A673 (cell line): ENCODE measurements at regions not wholly inside any gene's neighbourhood (a gene's known extent, or its start where the extent isn't known, plus 50 kb on each side); places are given as distances from the start of the nearest gene placed in this dataset.

Source experiments
- BruUV-seq: library from RNA; stranded (reverse); fragments of 400-500 nt; replicated peaks from 2 replicates; lab custom pipeline; 2021; lab: Mats Ljungman, UMichigan
- CTCF ChIA-PET: fragments of 300-600 bp; sonication (Branson Sonifier 250); formaldehyde crosslinking; loops from one replicate; lab custom pipeline; 2022; ENCODE audit warnings: antibody characterized with exemption; lab: Charles Lee
- POLR2A ChIA-PET: fragments of 300-600 bp; sonication (Branson Sonifier 250); formaldehyde crosslinking; loops from one replicate; lab custom pipeline; 2022; ENCODE audit warnings: antibody characterized with exemption; ENCODE audit not compliant: low non-redundant PET; lab: Charles Lee
- DNase-seq: peaks from one replicate; pipeline ENCODE4 v3.0.0-alpha.2; 2015; ENCODE audit warnings: low spot score
- H3K27ac ChIP-seq: fragments of 200-600 bp; sonication (generic); 2 replicates; pipeline ENCODE4 v1.5.1; 2016; ENCODE audit warnings: mixed run types, low read depth, mild to moderate bottlenecking, mixed read lengths, antibody characterized with exemption, low read length; ENCODE audit not compliant: poor library complexity, severe bottlenecking
- H3K27me3 ChIP-seq: fragments of 200-600 bp; sonication (generic); replicated peaks from 2 replicates; pipeline ENCODE4 v1.6.1; 2017; ENCODE audit warnings: mixed run types, low read depth, mild to moderate bottlenecking, mixed read lengths, antibody characterized with exemption, low read length; ENCODE audit not compliant: insufficient read depth, poor library complexity
- H3K36me3 ChIP-seq: fragments of 200-600 bp; sonication (generic); 2 replicates; pipeline ENCODE4 v1.6.1; 2016; ENCODE audit warnings: mixed run types, mild to moderate bottlenecking, mixed read lengths, antibody characterized with exemption, low read length; ENCODE audit not compliant: insufficient read depth, poor library complexity, severe bottlenecking
- H3K4me1 ChIP-seq: fragments of 200-600 bp; sonication (generic); 2 replicates; pipeline ENCODE4 v1.6.1; 2017; ENCODE audit warnings: mixed run types, mild to moderate bottlenecking, mixed read lengths, antibody characterized with exemption, low read length; ENCODE audit not compliant: insufficient read depth, poor library complexity, severe bottlenecking
- H3K4me3 ChIP-seq: fragments of 200-600 bp; sonication (generic); 2 replicates; pipeline ENCODE4 v1.5.1; 2016; ENCODE audit warnings: low read depth, mixed run types, mild to moderate bottlenecking, mixed read lengths, low read length; ENCODE audit not compliant: poor library complexity, severe bottlenecking
- H3K9me3 ChIP-seq: fragments of 200-600 bp; sonication (generic); 2 replicates; pipeline ENCODE4 v1.6.1; 2016; ENCODE audit warnings: mixed run types, low read depth, mild to moderate bottlenecking, mixed read lengths, antibody characterized with exemption, low read length; ENCODE audit not compliant: poor library complexity, severe bottlenecking
- CTCF ChIP-seq: fragments of 300-800, 200-600 bp; sonication (generic); conservative IDR thresholded peaks from 2 replicates; pipeline ENCODE4 v1.5.1; 2017; ENCODE audit warnings: low read depth, mild to moderate bottlenecking, antibody characterized with exemption, low read length, moderate library complexity, mixed read lengths
- EZH2 ChIP-seq: fragments of 200-600 bp; sonication (generic); IDR thresholded peaks from 2 replicates; pipeline ENCODE4 v1.6.1; 2017; ENCODE audit warnings: borderline replicate concordance, low read depth, mild to moderate bottlenecking, mixed read lengths, antibody characterized with exemption, low read length; ENCODE audit not compliant: poor library complexity, severe bottlenecking
- intact Hi-C: fragments of 100-400 bp; cut with micrococcal nuclease; formaldehyde crosslinking; loops from one replicate; pipeline ENCODE4 v1.10.0; 2022; ENCODE audit not compliant: unreplicated experiment

DNA sequence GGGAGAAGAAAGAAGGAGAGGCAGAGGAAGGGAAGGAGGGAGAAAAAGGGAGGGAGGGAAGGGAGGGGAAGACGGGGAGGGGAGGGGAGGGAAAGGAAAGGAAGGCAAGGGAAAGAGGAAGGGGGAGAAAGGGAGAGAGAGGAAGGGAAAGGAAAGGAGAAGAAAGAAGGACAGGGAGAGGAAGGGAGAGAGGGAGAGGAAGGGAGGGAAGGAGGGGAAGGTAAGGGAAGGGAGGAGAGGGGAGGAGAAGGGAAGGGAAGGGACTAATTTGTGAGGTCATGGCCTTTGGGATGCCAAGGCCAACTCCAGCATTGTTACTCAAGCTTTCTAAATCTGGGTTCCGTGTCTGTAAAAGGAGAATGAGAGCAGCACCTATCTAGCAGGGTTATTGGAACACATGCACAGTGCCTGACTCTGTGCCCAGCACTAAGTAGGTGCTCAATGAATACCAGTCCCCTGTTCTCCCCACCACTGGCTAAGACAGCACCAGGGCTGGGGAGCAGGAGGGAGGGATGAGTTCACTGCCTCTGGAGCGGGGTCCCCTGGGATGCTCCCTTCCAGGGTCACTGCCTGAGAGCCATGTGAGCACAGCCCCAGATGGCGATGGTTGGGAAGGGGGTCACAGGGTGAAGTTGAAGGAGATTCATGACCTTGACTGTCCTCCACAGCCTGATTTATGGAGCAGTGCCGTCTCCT, 560.1 kb upstream of the TBX3 start:
- no peak for TF ChIP-seq EZH2
- no peak for TF ChIP-seq CTCF
- H3K27me3 ChIP-seq, result no peaks in the 10 kb centered on the region
- DNase-seq, result no peak
- no peak overlapping the region for H3K27ac ChIP-seq
- ChIA-PET POLR2A (no interaction called here), CTCF (no interaction called here)
- no peaks in the 10 kb centered on the region for H3K4me1 ChIP-seq
- H3K4me3 ChIP-seq, result no peak overlapping the region
- H3K9me3 ChIP-seq, result peaks cover 6% of the 10 kb centered on the region
- no peaks in the 10 kb centered on the region for H3K36me3 ChIP-seq
- BruUV-seq, result no TSS peak
- intact Hi-C loops, result no loop called here

DNA sequence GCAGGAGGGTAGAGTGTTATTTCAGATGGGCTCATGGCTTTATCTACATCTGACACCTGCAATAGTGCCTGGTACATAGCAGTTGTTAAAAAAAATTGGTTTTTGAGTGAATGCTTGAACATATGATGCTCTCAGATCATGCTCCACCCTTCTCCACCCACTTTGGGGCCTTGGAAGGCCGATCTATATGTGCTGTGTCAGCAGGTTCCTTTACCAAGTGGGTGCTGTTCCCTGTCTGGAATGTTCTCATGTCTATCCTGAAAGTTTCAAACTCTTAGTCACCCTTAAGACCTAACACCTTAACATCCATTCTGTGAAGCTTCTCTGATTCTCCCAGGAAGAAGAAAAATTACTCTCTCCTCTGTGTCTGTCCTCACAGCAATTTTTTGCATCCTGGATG, 556.3 kb upstream of the TBX3 start:
- intact Hi-C loops, result no loop called here
- TF ChIP-seq EZH2 (no peak), CTCF (no peak)
- H3K4me1 ChIP-seq, result no peaks in the 10 kb centered on the region
- ChIA-PET POLR2A (no interaction called here), CTCF (no interaction called here)
- H3K9me3 ChIP-seq, result peaks cover 6% of the 10 kb centered on the region
- H3K4me3 ChIP-seq, result no peak overlapping the region
- H3K27ac ChIP-seq, result no peak overlapping the region
- H3K36me3 ChIP-seq, result no peaks in the 10 kb centered on the region
- H3K27me3 ChIP-seq, result no peaks in the 10 kb centered on the region
- no peak for DNase-seq
- BruUV-seq, result no TSS peak

GRCh38 chr12:115235880-115236279, 551.9 kb upstream of the TBX3 start:
- Histone ChIP-seq H3K27ac (no peak overlapping the region), H3K9me3 (peaks cover 5% of the 10 kb centered on the region), H3K4me1 (no peaks in the 10 kb centered on the region), H3K27me3 (no peaks in the 10 kb centered on the region), H3K36me3 (no peaks in the 10 kb centered on the region), H3K4me3 (no peak overlapping the region)
- no TSS peak for BruUV-seq
- no peak for DNase-seq
- ChIA-PET CTCF (no interaction called here), POLR2A (no interaction called here)
- intact Hi-C loops, result no loop called here
- no peak for TF ChIP-seq CTCF
- no peak for TF ChIP-seq EZH2
